ENCODE measurements at regions not wholly inside any gene's neighbourhood (a gene's known extent, or its start where the extent isn't known, plus 50 kb on each side); places are given as distances from the start of the nearest gene placed in this dataset.
"Not testable (repeated sequence)": the region's sequence is repeated elsewhere in the genome, so short reads cannot be mapped to it uniquely, and the experiment has no call there.

- TF ChIP-seq CTCF (conservative IDR thresholded peaks at IDR 0.05; ENCODE audit: low read depth), result no peak
- no peak overlapping the region for H3K27ac ChIP-seq
- DNase-seq (ENCODE audit: low spot score), result no peak
- POLR2A ChIA-PET (ENCODE audit: low non-redundant PET), result no interaction called here
- CTCF ChIA-PET, result interaction anchor here (0.6 kb wide), 1 partner anchor 31 kb away, joined by 3 read pairs; no protein-coding TSS in a partner anchor
Measured at GRCh38 chr10:64555666-64556065, 1034.5 kb downstream of the REEP3 start.

GRCh38 chr10:64558094-64558835 is 1037.1 kb downstream of the REEP3 start:
- CTCF ChIA-PET, result no interaction called here
- TF ChIP-seq CTCF (conservative IDR thresholded peaks at IDR 0.05; ENCODE audit: low read depth), result no peak
- no peak for DNase-seq (ENCODE audit: low spot score)
- H3K27ac ChIP-seq, result no peak overlapping the region
- POLR2A ChIA-PET (ENCODE audit: low non-redundant PET), result no interaction called here

DNA sequence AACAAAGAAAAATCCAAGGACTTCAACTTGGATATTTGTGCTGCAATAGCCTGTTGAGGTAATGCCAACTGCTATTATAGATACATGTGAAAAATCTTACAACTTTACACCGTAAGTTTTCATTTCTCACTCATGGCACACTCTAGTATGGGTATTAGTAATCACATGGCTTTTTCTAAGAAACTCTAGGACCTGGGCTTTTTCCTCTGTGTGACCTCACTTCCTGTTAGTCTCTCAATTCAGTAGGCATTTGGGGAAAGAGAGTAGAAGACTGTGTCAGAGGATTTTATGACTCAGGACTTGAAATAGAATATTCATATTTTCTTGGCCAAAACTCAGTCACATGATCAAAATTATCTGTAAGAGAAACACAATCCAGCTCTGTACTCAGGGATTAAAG is 1049.9 kb downstream of the REEP3 start:
- no peak for TF ChIP-seq CTCF (conservative IDR thresholded peaks at IDR 0.05; ENCODE audit: low read depth)
- ChIA-PET CTCF (no interaction called here), POLR2A (ENCODE audit: low non-redundant PET) (no interaction called here)
- DNase-seq (ENCODE audit: low spot score), result no peak
- H3K27ac ChIP-seq, result no peak overlapping the region

- ChIA-PET CTCF (no interaction called here), POLR2A (ENCODE audit: low non-redundant PET) (no interaction called here)
- H3K27ac ChIP-seq, result no peak overlapping the region
- no peak for DNase-seq (ENCODE audit: low spot score)
- no peak for TF ChIP-seq CTCF (conservative IDR thresholded peaks at IDR 0.05; ENCODE audit: low read depth)
Measured at GRCh38 chr10:64573623-64574325, 1052.6 kb downstream of the REEP3 start.

- ChIA-PET CTCF (no interaction called here), POLR2A (ENCODE audit: low non-redundant PET) (no interaction called here)
- TF ChIP-seq CTCF (conservative IDR thresholded peaks at IDR 0.05; ENCODE audit: low read depth), result no peak
- H3K27ac ChIP-seq, result no peak overlapping the region
- DNase-seq (ENCODE audit: low spot score), result no peak
Measured at GRCh38 chr10:64574371-64574770, 1053.2 kb downstream of the REEP3 start.

GRCh38 chr10:64576497-64576896 is 1055.3 kb downstream of the REEP3 start:
- CTCF ChIA-PET, result no interaction called here
- DNase-seq (ENCODE audit: low spot score), result no peak
- POLR2A ChIA-PET (ENCODE audit: low non-redundant PET), result no interaction called here
- no peak for TF ChIP-seq CTCF (conservative IDR thresholded peaks at IDR 0.05; ENCODE audit: low read depth)
- no peak overlapping the region for H3K27ac ChIP-seq

DNA sequence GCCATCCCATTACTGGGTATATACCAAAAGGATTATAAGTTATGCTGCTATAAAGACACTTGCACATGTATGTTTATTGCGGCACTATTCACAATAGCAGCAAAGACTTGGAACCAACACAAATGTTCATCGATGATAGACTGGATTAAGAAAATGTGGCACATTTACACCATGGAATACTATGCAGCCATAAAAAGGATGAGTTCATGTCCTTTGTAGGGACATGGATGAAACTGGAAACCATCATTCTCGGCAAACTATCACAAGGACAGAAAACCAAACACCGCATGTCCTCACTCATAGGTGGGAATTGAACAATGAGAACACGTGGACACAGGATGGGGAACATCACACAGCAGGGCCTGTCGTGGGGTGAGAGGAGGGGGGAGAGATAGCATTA is 1057.6 kb downstream of the REEP3 start:
- DNase-seq (ENCODE audit: low spot score); H3K27ac ChIP-seq; CTCF ChIA-PET; POLR2A ChIA-PET (ENCODE audit: low non-redundant PET): not testable (repeated sequence)

Measured in RWPE1 (cell line).